Suppressor macrophage (primary cell): ENCODE measurements at regions not wholly inside any gene's neighbourhood (a gene's known extent, or its start where the extent isn't known, plus 50 kb on each side); places are given as distances from the start of the nearest gene placed in this dataset.
A peak's percentile ranks its signal among the peaks of the same experiment; 100 is the strongest.
"Not testable (repeated sequence)": the region's sequence is repeated elsewhere in the genome, so short reads cannot be mapped to it uniquely, and the experiment has no call there.

Experiments
- DNase-seq, 4 experiments: peaks; one replicate each; pipeline ENCODE4 v3.0.0-alpha.2; 2020 to 2022

DNA sequence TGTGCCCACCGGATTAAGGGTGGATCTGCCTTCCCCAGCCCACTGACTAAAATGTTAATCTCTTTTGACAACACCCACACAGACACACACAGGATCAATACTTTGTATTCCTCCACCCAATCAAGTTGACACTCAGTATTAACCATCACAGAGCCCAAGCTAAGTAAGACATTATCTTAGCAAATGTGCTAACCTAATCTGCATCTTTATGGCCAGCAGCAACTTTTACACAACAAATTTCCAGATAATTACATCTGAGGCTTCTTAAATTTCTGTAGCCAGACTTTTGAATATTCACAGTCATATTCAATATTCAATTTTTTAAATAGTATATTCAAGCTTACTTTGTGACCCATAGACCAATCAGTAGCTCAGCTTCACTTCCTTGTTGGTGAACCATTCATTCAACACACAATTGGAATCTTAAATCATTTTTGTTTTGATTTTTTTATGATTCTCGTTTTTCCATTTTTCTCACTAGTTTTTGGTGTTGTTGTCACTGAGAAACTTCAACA, 594.2 kb downstream of the IPMK start:
- DNase-seq, result no peak

DNA sequence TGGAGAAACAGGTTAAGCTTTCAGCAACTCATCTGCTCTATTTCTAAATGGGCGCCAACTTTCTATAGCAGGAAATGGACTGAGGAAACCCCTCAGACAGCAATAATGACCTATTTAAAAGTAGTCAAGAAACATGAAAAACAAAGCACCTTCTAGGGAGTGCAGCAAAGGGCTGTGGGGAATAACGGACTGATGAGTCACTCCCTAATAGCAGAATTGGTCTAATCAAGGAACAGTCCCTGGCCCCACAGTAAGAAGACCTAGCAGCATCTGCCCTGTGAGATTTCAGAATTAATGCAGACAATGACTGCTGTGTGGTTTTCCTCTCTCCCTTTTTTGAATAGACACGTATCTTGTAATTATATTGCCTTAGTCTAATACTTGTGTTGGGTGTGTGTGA, 602.9 kb downstream of the IPMK start:
- no peak for DNase-seq

DNA sequence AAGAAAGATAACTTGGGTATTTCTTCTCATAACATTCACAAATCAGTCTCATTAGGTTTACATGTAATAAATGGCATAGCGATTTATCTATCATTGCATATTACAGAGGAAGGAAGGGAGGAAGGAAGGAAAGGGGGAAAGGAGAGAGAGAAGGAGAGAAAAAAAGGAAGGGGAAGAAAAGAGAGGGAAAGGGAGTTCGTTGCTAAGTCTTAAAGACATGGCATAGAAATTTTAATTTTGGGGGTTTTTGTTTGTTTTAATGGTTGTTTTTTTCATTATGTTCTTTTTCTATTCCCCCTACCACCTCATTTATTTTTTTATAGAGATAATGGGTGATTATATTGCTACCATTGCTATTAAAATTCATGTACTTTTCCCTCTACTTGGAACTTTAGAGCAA, 604.3 kb downstream of the IPMK start:
- no peak for DNase-seq

DNA sequence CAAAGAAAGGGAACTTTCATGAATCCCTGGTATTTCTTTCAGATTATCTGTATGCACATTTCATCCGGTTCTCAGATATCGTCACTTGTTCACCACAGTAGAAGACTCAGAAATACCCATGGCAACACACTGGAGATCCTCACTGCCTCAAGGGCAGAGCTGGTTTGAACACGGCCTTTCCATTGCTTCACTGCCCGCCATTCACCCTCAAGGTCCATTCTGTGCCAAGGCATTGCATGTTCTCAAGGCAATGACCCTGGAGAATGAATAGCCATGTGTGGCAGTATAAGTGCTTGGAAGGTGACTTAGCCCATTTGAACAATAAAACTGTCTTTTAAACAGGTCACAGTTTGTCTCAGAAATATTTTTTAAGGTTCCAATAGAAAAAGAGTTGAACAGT, 606.5 kb downstream of the IPMK start:
- DNase-seq, result no peak

DNA sequence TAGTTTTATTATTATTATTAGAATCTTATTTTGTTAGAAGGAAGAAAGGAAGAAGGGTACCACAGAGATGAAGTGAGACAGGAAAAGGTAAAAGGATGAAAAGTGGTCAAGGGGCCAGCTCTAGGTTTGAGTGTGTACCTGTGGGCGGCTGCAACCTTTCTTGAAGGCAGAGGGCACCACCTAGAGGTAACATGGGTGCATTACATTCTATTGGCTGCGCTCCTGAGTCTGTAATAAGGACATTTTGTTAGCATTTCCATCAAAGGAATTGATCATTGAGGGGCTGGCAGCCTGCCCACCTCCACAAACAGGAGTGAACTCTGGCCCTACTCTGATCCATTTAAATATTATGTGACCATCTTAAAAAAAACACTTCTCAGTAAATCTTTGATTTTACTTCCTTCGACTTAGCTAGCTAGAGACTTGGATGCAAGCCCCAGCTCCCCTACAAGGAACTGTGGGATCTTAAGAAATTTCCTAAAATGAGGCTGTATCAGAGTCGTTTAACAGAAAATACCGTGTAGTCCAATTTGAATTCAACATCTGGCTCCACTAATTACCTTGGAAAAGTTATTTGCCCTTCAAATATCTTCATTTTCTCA, 610.4 kb downstream of the IPMK start:
- peak; percentile 61 to 70 (median 65) for DNase-seq

DNA sequence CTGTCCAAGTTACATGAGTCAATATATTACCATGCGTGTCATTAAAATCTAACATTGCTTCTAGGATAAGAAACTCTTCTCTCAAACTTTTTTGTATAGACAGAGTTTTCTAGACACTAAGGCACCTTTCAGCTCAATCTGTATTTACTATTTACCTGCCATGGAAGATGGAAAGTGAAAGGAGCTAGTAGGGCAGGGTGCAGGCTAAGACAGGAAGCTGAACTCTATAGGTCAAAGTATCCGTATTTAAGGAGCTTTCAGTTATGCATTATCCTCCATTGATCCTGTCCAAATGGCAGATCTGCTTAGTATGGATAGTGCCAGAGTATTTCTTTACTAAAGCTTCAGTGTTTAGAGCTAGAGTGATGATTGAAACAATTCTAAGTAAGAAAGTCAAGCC, 612.8 kb downstream of the IPMK start:
- no peak for DNase-seq

DNA sequence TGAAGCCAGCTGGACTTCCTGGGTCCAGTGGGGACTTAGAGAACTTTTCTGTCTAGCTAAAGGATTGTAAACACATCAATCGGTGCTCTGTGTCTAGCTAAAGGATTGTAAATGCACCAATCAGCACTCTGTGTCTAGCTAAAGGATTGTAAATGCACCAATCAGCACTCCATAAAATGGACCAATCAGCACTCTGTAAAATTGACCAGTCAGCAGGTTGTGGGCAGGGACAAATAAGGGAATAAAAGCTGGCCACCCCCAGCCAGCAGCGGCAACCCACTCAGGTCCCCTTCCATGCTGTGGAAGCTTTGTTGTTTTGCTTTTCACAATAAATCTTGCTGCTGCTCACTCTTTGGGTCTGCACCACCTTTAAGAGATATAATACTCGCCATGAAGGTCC, 622.6 kb downstream of the IPMK start:
- not testable (repeated sequence) for DNase-seq

DNA sequence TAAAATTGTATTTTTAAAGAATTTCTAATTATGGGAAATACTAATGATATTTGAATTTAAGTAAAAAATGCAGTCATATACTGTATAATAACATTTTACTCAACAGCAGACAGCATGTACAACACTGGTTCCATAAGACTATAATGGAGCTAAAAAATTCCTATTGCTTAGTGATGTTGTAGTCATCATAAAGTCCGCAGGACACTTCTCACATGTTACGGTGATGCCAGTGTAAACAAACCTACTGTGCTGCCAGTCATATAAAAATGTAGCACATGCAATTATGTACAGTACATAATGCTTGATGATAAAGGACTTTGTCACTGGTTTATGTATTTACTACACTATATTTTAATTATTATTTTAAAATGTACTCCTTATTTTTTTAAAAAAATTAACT, 629.3 kb downstream of the IPMK start:
- no peak for DNase-seq

DNA sequence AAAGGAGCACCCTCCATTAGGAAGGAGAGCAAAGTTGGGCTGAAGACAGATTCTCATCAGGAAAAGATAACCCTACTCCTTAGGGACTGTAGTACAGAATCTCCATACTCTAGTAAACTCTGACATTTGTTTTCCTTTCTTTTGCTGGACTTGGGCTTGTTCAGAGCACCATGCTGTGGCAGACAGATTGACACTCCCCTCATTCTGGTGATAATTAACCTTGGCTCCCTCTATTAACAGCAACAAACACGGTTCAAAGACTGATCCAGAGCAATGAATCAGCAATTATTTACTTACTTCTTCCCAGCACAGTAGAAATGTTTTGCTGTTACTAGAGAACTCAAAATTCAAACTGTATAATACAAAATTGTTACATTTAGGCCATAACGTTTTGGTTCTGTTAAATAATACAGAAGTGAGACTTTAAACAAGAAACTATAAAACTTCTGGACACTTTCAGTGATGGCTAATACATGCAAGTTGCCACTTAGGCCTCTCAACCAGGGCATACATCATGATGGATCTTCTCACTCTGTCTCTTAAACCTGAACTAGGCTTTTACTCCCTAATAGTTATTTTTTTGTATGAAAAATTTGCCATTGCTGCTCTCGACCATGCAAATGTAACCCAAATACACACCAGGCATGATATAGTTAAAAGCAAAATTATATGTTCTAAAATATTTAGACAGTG, 639.0 kb downstream of the IPMK start:
- no peak for DNase-seq

DNA sequence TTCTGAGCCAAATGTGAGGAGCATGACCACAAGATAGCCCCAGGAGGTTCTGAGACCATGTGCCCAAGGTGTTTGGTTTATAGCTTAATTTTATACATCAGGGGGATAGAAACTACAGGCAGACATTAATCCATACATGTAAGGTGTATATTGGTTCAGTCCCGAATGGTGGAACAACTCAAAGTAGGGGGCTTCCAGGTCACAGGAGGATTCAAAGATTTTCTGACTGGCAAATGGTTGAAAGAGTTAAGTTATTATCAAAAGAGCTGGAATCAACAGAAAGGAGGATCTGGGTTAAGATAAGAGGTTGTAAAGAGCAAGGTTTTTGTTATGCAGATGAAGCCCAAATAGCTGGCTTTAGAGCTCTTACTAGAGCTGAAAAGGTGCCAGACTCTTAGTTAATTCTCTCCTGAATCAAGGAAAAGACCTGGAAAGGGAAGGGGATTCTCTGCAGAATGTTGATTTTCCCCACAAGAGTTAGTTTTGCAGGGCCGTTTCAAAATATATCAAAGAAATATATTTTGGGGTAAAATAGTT, 640.0 kb downstream of the IPMK start:
- DNase-seq, result no peak

DNA sequence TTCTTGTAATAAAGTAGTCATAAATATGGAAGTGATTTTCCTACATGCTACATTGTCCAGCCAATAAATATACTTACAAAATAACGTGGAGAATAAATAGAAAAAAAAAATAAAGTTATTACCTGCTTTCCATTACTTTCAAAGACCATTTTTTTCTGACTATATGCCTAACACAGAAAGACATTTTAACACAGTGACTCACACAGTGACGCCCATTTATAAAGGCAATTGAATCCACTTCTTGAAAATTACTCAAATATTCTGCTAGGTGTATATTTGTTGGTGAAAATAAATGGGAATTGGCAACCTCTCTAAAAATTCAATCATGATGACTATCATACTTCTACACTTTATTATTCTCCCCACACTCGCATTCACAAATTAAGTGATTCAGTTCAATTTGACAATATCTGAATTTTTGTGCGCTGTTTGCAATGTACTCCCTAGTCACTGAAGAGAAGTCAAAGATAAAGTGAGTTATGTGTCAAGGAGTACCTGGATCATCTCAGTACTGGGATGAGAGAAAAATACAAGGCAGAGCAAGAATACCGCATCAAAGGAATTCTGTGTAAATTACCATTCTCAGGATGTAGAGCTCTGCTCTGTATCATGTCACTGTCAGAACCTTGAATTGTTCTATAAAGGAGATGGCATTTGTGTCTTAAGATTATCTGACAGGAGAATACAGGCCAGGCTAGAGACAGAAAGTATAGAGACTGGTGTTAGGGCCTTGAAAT, 642.7 kb downstream of the IPMK start:
- no peak for DNase-seq

DNA sequence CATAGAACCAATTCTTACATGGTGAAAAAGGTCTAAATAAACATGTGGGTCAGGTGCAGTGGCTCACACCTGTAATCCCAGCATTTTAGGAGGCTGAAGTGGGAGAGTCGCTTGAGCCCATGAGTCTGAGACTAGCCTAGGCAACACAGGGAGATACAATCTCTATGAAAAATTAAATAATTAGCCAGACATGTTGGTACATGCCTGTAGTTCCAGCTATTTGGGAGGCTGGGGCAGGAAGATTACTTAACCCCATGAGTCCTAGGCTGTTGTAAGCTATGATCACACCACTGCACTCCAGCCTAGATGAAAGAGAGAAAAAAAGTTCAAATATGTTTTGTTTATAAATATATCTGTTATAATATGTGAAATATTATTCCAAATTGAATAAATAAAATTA, 643.6 kb downstream of the IPMK start:
- DNase-seq, result no peak

DNA sequence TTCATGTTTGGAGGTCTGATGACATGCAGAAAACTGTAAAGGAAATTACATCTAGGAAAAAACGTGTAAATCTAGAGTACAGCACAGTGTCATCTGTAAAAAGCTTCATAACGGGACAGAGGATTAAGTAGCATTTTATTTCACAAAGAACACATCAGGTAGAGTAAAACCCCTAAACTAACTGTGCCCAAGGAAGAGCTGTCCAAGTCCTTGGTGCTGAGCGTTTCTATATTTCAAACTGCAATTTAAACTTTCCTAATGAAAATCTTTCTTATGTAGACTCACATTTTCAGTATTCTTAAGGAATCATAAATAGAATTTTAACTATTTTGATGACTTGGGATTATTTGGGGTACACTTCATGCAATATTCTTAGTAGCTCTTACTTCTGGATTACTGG, 646.2 kb downstream of the IPMK start:
- no peak for DNase-seq

DNA sequence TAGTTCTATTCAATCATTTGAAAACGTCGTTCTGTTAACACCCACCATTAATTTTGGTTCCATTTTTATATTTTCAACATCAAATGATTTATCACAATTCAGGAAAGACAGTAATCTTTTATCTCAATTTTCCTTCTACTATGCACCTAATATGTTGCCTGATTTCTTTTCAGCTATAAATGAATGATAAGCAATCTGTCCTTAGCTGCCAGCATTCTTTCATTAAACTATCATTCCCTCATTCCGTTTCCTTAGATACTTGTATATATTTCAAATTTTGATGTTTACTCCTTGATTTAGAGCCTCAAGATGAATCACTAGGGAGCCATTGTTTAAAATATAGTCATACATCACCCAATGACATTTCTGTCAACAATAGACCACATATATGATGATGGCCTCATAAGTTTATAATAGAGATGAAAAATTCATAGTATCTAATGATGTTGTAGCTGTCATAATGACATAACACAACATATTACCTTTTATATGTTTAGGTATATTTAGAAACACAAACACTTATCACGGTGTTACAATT, 661.7 kb downstream of the IPMK start:
- DNase-seq, result no peak

DNA sequence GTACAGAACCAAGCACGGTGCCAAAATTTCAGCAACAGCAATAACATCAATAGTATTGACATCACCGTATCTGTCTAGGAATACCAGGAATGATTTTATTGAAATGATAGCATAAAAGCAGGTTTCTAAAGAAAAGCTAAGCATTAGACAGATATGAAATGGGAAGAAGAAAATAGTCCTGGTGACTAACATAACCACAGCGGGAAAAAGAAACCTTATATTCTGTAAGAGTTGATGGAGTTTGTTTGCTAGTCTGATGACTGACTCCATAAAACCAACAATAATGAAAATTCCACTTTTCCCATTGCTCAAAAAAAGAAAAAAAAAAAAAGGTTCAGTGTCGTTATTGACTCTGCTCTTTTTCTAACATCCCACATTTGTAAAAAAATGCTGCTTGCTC, 668.3 kb downstream of the IPMK start:
- no peak for DNase-seq

DNA sequence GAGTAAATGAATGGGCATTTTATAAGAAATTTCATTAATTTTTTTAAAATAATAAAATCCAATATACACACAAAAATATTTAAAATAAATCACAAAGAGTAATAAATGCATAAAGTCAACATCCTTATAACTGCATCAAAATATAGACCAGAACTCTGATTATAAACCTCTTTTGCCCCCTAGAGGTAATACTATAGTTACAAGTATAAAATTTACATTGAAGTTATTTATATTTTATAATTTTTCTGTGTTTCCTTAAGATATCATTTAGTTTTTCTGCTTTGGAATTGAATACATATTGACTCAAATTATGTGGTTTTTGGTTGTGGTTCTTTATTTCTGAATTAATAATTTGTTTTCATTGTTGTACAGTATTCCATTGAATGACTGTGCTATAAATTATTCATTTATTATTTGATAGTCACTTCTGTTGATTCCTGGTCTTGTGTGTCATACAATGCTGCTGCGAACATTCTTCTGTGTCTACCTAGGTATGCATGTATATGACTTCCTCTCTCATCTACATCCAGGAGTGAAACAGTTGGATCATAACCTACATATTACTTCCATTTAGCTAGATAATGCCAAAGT, 673.6 kb downstream of the IPMK start:
- no peak for DNase-seq

DNA sequence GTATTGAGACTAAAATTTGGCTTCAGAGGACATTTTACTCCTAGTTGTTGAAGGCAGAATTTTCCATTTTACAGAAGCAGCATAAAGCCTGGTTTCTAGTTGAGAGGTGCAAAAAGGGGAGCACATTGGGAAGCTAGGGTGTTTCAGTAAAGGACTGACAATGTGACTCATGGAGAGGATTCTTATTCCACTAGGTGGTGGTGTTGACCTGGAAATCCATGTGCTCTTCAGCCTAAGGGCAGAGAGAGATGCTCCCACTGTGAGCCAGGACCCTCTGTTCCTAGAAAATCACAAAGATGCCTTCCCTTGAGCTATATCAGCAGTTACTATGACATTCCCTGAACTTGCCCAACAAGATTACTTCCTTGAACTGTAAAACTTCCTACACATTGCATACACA, 687.8 kb downstream of the IPMK start:
- no peak for DNase-seq

DNA sequence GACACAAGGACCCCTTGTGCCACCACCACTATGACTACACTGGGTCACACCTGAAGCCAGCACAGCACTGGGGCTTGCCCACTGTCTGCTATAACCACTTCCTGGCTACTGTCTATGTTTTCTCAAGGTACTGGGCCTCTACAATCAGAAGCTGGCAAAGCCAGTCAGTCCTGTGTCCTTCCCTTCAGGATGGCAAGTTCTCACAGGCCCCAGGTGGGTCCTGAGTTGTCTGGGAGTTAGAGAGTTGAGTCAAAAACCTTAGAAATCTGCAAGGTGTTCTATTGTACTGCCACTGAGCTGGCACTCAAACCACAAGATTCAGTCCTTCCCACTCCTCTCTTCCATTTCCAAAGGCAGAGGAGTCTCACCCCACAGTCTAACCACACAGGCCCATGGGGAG, 705.5 kb downstream of the IPMK start:
- no peak for DNase-seq

DNA sequence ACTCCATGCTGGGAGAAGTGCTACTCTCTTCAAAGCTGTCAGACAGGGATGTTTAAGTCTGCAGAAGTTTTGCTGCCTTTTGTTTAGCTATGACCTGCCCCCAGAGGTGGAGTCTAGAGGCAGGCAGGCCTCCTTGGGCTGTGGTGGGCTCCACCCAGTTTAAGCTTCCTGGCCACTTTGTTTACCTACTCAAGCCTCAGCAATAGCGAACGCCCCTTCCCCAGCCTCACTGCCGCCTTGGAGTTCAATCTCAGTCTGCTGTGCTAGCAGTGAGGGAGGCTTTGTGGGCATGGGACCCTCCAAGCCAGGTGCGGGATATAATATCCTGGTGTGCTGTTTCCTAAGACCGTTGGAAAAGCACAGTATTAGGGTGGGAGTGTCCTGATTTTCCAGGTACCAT, 715.9 kb downstream of the IPMK start:
- DNase-seq, result not testable (repeated sequence)

DNA sequence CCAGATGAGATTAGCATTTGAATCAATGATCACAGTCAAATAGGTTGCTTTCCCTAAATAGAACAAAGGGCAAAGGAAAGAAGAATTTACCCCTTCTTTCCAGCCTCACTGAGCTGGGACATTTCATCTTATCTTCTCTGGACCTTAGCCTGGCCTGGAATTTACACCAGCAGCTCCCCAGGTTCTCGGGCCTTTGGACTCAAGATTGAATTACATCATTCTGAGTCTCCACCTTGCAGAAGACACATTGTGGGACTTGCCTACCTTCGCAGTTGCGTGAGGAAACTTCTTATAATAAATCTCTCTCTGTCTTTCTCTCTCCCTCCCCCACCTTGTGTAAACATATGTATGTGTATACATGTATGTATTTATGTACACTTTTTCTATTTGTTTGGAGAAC, 732.4 kb downstream of the IPMK start:
- DNase-seq, result no peak

DNA sequence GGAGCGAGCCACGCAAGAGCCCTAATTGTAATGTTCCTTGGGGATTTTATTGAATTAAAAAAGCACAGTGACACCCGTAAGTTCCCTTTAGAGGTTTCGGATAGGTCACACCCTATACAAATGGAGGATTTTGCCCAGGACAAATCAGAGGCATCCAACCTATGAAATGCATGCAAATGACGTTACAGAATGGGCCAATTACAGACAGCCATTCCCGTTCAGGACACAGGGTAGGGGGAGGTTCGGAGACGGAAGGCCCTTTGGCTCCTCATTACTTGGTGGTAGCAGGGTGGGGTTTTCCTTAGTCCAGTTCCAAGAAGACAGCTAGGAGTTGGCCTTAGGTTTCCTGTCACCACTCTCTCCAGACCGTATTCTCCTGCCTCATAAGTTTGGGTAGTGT, 754.1 kb downstream of the IPMK start:
- DNase-seq, result no peak

DNA sequence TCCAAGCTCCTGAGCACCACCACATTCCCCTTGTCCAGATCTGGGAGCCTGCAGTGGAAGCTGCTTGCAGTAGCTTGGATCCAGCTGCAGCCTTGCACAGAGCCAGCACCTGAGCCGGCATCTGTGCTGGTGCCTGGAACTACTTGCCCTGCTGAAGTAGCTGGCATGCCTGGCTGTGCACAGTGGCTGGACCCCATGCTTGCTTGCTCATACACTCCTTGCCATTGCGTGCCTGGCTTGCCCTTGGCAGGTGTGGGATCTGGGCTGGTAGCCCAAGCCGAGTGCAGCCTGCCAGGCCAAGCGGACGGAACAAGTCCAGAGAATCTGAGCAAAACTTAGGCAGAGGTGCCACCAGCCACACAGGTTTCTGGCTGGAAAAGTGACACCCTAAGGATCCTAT, 759.9 kb downstream of the IPMK start:
- no peak for DNase-seq
